DMS114 treated with DMSO at 0.1 percent for 48 hours (cell line): ENCODE measurements at regions not wholly inside any gene's neighbourhood (a gene's known extent, or its start where the extent isn't known, plus 50 kb on each side); places are given as distances from the start of the nearest gene placed in this dataset.
"Not testable (repeated sequence)": the region's sequence is repeated elsewhere in the genome, so short reads cannot be mapped to it uniquely, and the experiment has no call there.

ENCODE experiments used
- DNase-seq: peaks from one replicate; lab custom pipeline; 2025; ENCODE audit not compliant: unreplicated experiment; lab: John Stamatoyannopoulos, UW

GRCh38 chr13:52931539-52932431, 83.3 kb upstream of the PCDH8 start:
- no peak for DNase-seq

GRCh38 chr13:52931131-52931530, 82.7 kb upstream of the PCDH8 start:
- no peak for DNase-seq

- no peak for DNase-seq
Observed at GRCh38 chr13:52929846-52930245, 81.4 kb upstream of the PCDH8 start.

GRCh38 chr13:52926971-52927370, 78.5 kb upstream of the PCDH8 start:
- DNase-seq: no peak

- no peak for DNase-seq
Observed at GRCh38 chr13:52925775-52926285, 77.4 kb upstream of the PCDH8 start.

- no peak for DNase-seq
Observed at GRCh38 chr13:52925251-52925650, 76.8 kb upstream of the PCDH8 start.

- no peak for DNase-seq
Observed at GRCh38 chr13:52924289-52925148, 76.1 kb upstream of the PCDH8 start.

GRCh38 chr13:52922961-52923360, 74.5 kb upstream of the PCDH8 start:
- DNase-seq: no peak

- no peak for DNase-seq
Observed at GRCh38 chr13:52921194-52921593, 72.8 kb upstream of the PCDH8 start.

GRCh38 chr13:52916486-52916990, 68.1 kb upstream of the PCDH8 start:
- DNase-seq: no peak

- no peak for DNase-seq
Observed at GRCh38 chr13:52911340-52911739, 62.9 kb upstream of the PCDH8 start.

GRCh38 chr13:52910318-52910717, 61.9 kb upstream of the PCDH8 start:
- not testable (repeated sequence) for DNase-seq

- no peak for DNase-seq
Observed at GRCh38 chr13:52906122-52906903, 57.9 kb upstream of the PCDH8 start.

- no peak for DNase-seq
Observed at GRCh38 chr13:52905701-52906100, 57.3 kb upstream of the PCDH8 start.

- DNase-seq: no peak
Observed at GRCh38 chr13:52903320-52903719, 54.9 kb upstream of the PCDH8 start.

- no peak for DNase-seq
Observed at GRCh38 chr13:52899206-52899605, 50.8 kb upstream of the PCDH8 start.
